Mononuclear cell (primary cell): ENCODE measurements at regions not wholly inside any gene's neighbourhood (a gene's known extent, or its start where the extent isn't known, plus 50 kb on each side); places are given as distances from the start of the nearest gene placed in this dataset.

Experiments
- H3K27me3 ChIP-seq: 2 replicates; pipeline ENCODE4 v1.6.0; 2011; ENCODE audit warnings: low read length, control low read depth; ENCODE audit not compliant: insufficient read depth
- H3K4me1 ChIP-seq: 2 replicates; pipeline ENCODE4 v1.5.1; 2011; ENCODE audit warnings: mild to moderate bottlenecking, low read length, control low read depth; ENCODE audit not compliant: insufficient read depth
- H3K4me3 ChIP-seq: 2 replicates; pipeline ENCODE4 v1.5.1; 2011; ENCODE audit warnings: mild to moderate bottlenecking, low read length, moderate library complexity
- H3K9me3 ChIP-seq: 2 replicates; pipeline ENCODE4 v1.5.1; 2011; ENCODE audit warnings: low read depth, mild to moderate bottlenecking, control low read depth, low read length

GRCh38 chrX:13266641-13267345 is 53.1 kb downstream of the ATXN3L start:
- Histone ChIP-seq H3K4me1 (no peaks in the 10 kb centered on the region), H3K4me3 (no peak overlapping the region), H3K27me3 (no peaks in the 10 kb centered on the region), H3K9me3 (no peaks in the 10 kb centered on the region)

- Histone ChIP-seq H3K4me3 (no peak overlapping the region), H3K27me3 (no peaks in the 10 kb centered on the region), H3K4me1 (no peaks in the 10 kb centered on the region), H3K9me3 (no peaks in the 10 kb centered on the region)
Observed at GRCh38 chrX:13265549-13266132, 54.2 kb downstream of the ATXN3L start.

- Histone ChIP-seq H3K4me3 (no peak overlapping the region), H3K9me3 (no peaks in the 10 kb centered on the region), H3K4me1 (no peaks in the 10 kb centered on the region), H3K27me3 (no peaks in the 10 kb centered on the region)
Observed at GRCh38 chrX:13265111-13265510, 54.7 kb downstream of the ATXN3L start.

GRCh38 chrX:13263560-13264251 is 56.1 kb downstream of the ATXN3L start:
- H3K27me3 ChIP-seq: no peaks in the 10 kb centered on the region
- no peaks in the 10 kb centered on the region for H3K4me1 ChIP-seq
- H3K9me3 ChIP-seq: no peaks in the 10 kb centered on the region
- H3K4me3 ChIP-seq: no peak overlapping the region

- no peak overlapping the region for H3K4me3 ChIP-seq
- H3K4me1 ChIP-seq: peaks cover 5% of the 10 kb centered on the region
- no peaks in the 10 kb centered on the region for H3K9me3 ChIP-seq
- H3K27me3 ChIP-seq: no peaks in the 10 kb centered on the region
Observed at GRCh38 chrX:13261348-13261747, 58.5 kb downstream of the ATXN3L start.

- no peaks in the 10 kb centered on the region for H3K27me3 ChIP-seq
- H3K4me1 ChIP-seq: peaks cover 5% of the 10 kb centered on the region
- no peak overlapping the region for H3K4me3 ChIP-seq
- no peaks in the 10 kb centered on the region for H3K9me3 ChIP-seq
Observed at GRCh38 chrX:13260598-13260997, 59.3 kb downstream of the ATXN3L start.

GRCh38 chrX:13258725-13259124 is 61.1 kb downstream of the ATXN3L start:
- Histone ChIP-seq H3K4me3 (no peak overlapping the region), H3K9me3 (no peaks in the 10 kb centered on the region), H3K27me3 (no peaks in the 10 kb centered on the region), H3K4me1 (peaks cover 15% of the 10 kb centered on the region)

GRCh38 chrX:13258052-13258444 is 61.8 kb downstream of the ATXN3L start:
- Histone ChIP-seq H3K4me3 (no peak overlapping the region), H3K27me3 (no peaks in the 10 kb centered on the region), H3K9me3 (no peaks in the 10 kb centered on the region), H3K4me1 (peaks cover 19% of the 10 kb centered on the region)

GRCh38 chrX:13257223-13258051 is 62.4 kb downstream of the ATXN3L start:
- Histone ChIP-seq H3K9me3 (no peaks in the 10 kb centered on the region), H3K4me3 (no peak overlapping the region), H3K4me1 (peaks cover 19% of the 10 kb centered on the region), H3K27me3 (no peaks in the 10 kb centered on the region)

GRCh38 chrX:13256603-13257002 is 63.2 kb downstream of the ATXN3L start:
- Histone ChIP-seq H3K27me3 (no peaks in the 10 kb centered on the region), H3K4me3 (no peak overlapping the region), H3K4me1 (peaks cover 22% of the 10 kb centered on the region), H3K9me3 (no peaks in the 10 kb centered on the region)

- H3K4me3 ChIP-seq: no peak overlapping the region
- H3K9me3 ChIP-seq: no peaks in the 10 kb centered on the region
- no peaks in the 10 kb centered on the region for H3K27me3 ChIP-seq
- H3K4me1 ChIP-seq: peaks cover 26% of the 10 kb centered on the region
Observed at GRCh38 chrX:13254870-13255269, 65.0 kb downstream of the ATXN3L start.

- Histone ChIP-seq H3K4me1 (peaks cover 26% of the 10 kb centered on the region), H3K27me3 (no peaks in the 10 kb centered on the region), H3K9me3 (no peaks in the 10 kb centered on the region), H3K4me3 (no peak overlapping the region)
Observed at GRCh38 chrX:13254076-13254785, 65.6 kb downstream of the ATXN3L start.

GRCh38 chrX:13253223-13253622 is 66.6 kb downstream of the ATXN3L start:
- no peaks in the 10 kb centered on the region for H3K9me3 ChIP-seq
- H3K4me1 ChIP-seq: peaks cover 26% of the 10 kb centered on the region
- no peaks in the 10 kb centered on the region for H3K27me3 ChIP-seq
- no peak overlapping the region for H3K4me3 ChIP-seq

GRCh38 chrX:13252726-13253125 is 67.1 kb downstream of the ATXN3L start:
- H3K27me3 ChIP-seq: no peaks in the 10 kb centered on the region
- H3K9me3 ChIP-seq: no peaks in the 10 kb centered on the region
- no peak overlapping the region for H3K4me3 ChIP-seq
- H3K4me1 ChIP-seq: peaks cover 23% of the 10 kb centered on the region
